Heart right ventricle (tissue), 16 donors: ENCODE measurements at regions not wholly inside any gene's neighbourhood (a gene's known extent, or its start where the extent isn't known, plus 50 kb on each side); places are given as distances from the start of the nearest gene placed in this dataset.

Experiments used
- ATAC-seq, 8 donors: fragments of 200-7000 bp; cut with Tn5 transposase; one replicate each; pipeline ENCODE4 v1.9.1; 2020; ENCODE audit warnings: mild to moderate bottlenecking in 8 of 8, moderate library complexity in 8 of 8, moderate number of reproducible peaks in 1 of 8
- DNase-seq, 2 donors: peaks; one replicate each; pipeline ENCODE4 v3.0.0-alpha.2; 2020
- H3K27ac ChIP-seq, 10 donors: fragments of 200-600 bp; sonication (generic) in 2 of 10; one replicate each; pipeline versions ENCODE4 v1.5.0 to v1.8.0; 2020 to 2022; ENCODE audit warnings: mild to moderate bottlenecking in 3 of 10
- H3K27me3 ChIP-seq, 7 donors: fragments of 200-600 bp; one replicate each; pipeline ENCODE4 v1.8.0; 2021 to 2022; ENCODE audit warnings: mild to moderate bottlenecking in 2 of 7
- H3K36me3 ChIP-seq, 9 donors: fragments of 200-600 bp; sonication (generic) in 1 of 9; one replicate each; pipeline versions ENCODE4 v1.5.0 to v1.8.0; 2020 to 2022; ENCODE audit warnings: mild to moderate bottlenecking in 2 of 9
- H3K4me1 ChIP-seq, 9 donors: fragments of 200-600 bp; sonication (generic) in 1 of 9; one replicate each; pipeline versions ENCODE4 v1.5.0 to v1.8.0; 2020 to 2022; ENCODE audit warnings: mild to moderate bottlenecking in 4 of 9
- H3K4me3 ChIP-seq, 10 donors: fragments of 200-600 bp; sonication (generic) in 2 of 10; one replicate each; pipeline versions ENCODE4 v1.5.0 to v1.8.0; 2020 to 2022; ENCODE audit warnings: mild to moderate bottlenecking in 7 of 10, moderate library complexity in 2 of 10
- H3K9me3 ChIP-seq, 11 donors: fragments of 200-600 bp in 10 of 11; sonication (generic) in 2 of 11; one replicate each; pipeline versions ENCODE4 v1.5.0 to v1.8.0; 2013 to 2022; ENCODE audit warnings: mild to moderate bottlenecking in 2 of 11, control low read depth in 1 of 11, moderate library complexity in 1 of 11
- CTCF ChIP-seq, 9 donors: fragments of 200-600 bp; sonication (generic) in 2 of 9; IDR thresholded peaks; one replicate each; pipeline versions ENCODE4 v1.5.0 to v1.8.0; 2021 to 2022; ENCODE audit warnings: antibody characterized with exemption in 9 of 9, mild to moderate bottlenecking in 5 of 9, moderate library complexity in 1 of 9
- WGBS, 2 donors: extraction: QIAGEN DNeasy Blood & Tissue Kit; methylation state at CpG; one replicate each; pipeline ENCODE4 v1.1.7; 2013; ENCODE audit warnings: inconsistent platforms in 1 of 2; 5-methylcytosine and 5-hydroxymethylcytosine counted together
- intact Hi-C, 10 donors: fragments of 100-400 bp; cut with DNase I; formaldehyde crosslinking; loops; one replicate each; pipeline versions ENCODE4 v1.11.1 to v1.14.2; 2022
- donor health status: Arrhythmogenic right ventricular cardiomyopathy.
- donor health status: ischemic (EF 13 %, LVEDD 7.1; RV severe dilation, severe dysfunction).
- donor health status: healthy with polysubstance abuse.
- donor health status: DM: no; HTN: yes; CAD: no.
- donor health status: DM: no; HTN: no; CAD: no.
- donor health status: ischemic (EF 25% LVEDD 6.9; RV normal size, moderate dysfunction).
- donor health status: ischemic (EF 25% LVEDD 5.7; RV mildly dilated, moderate dysfunction).
- donor health status: healthy.
- donor health status: DM: yes; HTN: yes; CAD: no.
- donor health status: Ischemic cardiomyopathy.
- donor health status: ischemic (EF 35%, LVEDD 5.7; RV mildly dilated, moderate dysfunction).
- donor health status: nonischemic (EF 11% LVEDD 7.7; RV severe dilation, severe dysfunction).
- donor health status: DM: yes; HTN: yes; CAD: no.
- donor health status: PGD.
- donor health status: ischemic (EF 29% LVEDD 5.4; RV normal size, mild dysfunction).
- donor health status: nonischemic (EF 23%, LVEDD 6.1; RV moderate dilation, normal function).

DNA sequence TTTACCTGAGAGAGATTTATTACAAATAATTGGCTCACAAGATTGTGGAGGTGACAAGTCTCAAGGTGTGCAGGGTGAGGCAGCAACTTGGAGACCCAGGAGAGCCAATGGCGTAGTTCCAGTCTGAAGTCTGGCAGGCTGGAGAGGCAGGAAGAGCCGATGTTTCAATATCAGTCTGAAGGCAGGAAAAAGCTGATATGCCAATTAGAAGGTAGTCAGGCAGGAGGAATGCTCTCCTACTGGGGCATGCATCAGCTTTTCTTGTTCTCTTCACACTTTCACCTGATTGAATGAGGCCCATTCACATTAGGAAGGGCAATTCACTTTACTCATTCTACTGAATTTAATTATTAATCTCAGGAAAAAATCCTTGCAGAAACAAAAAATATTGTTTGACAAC, 1351.7 kb upstream of the ADGRL3 start:
- no peak for ATAC-seq
- DNase-seq = no peak
- H3K9me3 ChIP-seq = peaks cover 0 to 23% (median 0%) of the 10 kb centered on the region in 11 donors
- intact Hi-C loops = no loop called here
- no peaks in the 10 kb centered on the region for H3K36me3 ChIP-seq
- no peaks in the 10 kb centered on the region for H3K4me1 ChIP-seq
- no peak overlapping the region for H3K4me3 ChIP-seq
- H3K27me3 ChIP-seq = no peaks in the 10 kb centered on the region
- no peak for TF ChIP-seq CTCF (IDR thresholded peaks at IDR 0.05)
- WGBS, 2 donors = 34 to 43% methylated on average over 2 of the region's 2 CpGs
- no peak overlapping the region for H3K27ac ChIP-seq

DNA sequence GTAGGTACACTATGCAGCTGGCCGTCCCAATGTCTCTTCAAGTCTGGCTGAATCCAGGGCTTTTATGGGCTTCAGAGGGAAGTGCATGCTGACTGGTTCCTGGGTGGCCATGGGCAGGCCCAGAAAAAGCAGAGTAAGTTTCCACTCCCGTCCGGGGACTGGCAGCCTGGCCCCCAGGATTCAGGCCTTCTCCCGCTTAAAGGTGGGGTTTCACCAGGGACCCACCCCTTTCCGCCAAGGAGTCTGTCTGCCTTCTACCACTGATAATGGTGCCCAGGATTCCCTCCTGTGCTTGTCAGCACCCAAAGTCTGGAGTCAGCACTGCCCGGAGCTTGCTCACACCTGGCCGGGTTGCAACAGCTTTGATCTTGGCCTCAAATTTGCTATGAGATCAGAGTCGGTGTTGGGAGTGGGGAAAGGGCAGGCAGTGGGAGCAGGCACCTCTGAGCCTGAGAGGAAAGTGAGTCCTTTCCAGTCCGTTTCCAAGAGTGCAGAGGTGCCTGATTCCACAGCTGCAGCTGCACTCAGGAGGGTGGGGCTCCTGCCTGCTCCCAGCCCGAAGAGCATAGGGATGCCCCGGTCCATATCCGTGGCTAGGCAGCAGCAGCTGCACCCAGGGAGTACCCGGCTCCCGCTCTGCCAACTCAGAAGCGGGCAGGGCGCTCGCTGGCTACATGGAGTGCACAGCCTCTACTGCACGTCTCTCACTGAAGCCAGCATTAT, 1344.3 kb upstream of the ADGRL3 start:
- ATAC-seq (no peak), DNase-seq (no peak)
- no peak overlapping the region for H3K4me3 ChIP-seq
- no peak for TF ChIP-seq CTCF (IDR thresholded peaks at IDR 0.05)
- no peaks in the 10 kb centered on the region for H3K9me3 ChIP-seq
- no peaks in the 10 kb centered on the region for H3K27me3 ChIP-seq
- intact Hi-C loops = no loop called here
- no peak overlapping the region for H3K27ac ChIP-seq
- H3K36me3 ChIP-seq = no peaks in the 10 kb centered on the region
- no peaks in the 10 kb centered on the region for H3K4me1 ChIP-seq
- 84 to 88% methylated on average over 18 of the region's 18 CpGs for WGBS, 2 donors

GRCh38 chr4:59869056-59869455, 1331.1 kb upstream of the ADGRL3 start:
- no peak overlapping the region for H3K27ac ChIP-seq
- no peaks in the 10 kb centered on the region for H3K4me1 ChIP-seq
- 76 to 81% methylated on average over 3 of the region's 3 CpGs for WGBS, 2 donors
- DNase-seq = no peak
- intact Hi-C loops = no loop called here
- no peaks in the 10 kb centered on the region for H3K27me3 ChIP-seq
- H3K36me3 ChIP-seq = no peaks in the 10 kb centered on the region
- TF ChIP-seq CTCF (IDR thresholded peaks at IDR 0.05) = no peak
- H3K4me3 ChIP-seq = no peak overlapping the region
- ATAC-seq = no peak
- H3K9me3 ChIP-seq = peaks cover 0 to 8% (median 0%) of the 10 kb centered on the region in 11 donors

DNA sequence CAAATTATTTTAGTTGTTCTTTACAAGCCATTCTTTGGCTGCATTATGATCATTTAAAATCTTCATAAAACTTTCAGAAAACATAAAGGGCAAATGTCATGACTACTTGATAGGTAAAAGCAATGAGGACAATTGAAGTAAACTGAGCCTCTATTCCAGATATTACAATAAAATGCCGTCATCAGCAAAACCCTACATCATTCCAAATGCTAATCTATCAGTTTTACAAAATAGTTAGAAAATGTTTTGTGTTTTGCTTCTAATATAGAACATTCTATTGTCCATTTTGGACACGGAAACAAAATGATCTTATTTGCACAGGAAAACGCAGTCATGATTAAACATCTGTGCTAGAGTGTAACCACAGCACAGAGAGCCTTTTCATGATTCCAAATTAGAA, 1330.6 kb upstream of the ADGRL3 start:
- Histone ChIP-seq H3K4me3 (no peak overlapping the region), H3K9me3 (peaks cover 0 to 8% (median 0%) of the 10 kb centered on the region in 11 donors), H3K4me1 (no peaks in the 10 kb centered on the region), H3K36me3 (no peaks in the 10 kb centered on the region), H3K27me3 (no peaks in the 10 kb centered on the region), H3K27ac (no peak overlapping the region)
- 84 to 88% methylated on average over 3 of the region's 3 CpGs for WGBS, 2 donors
- intact Hi-C loops = no loop called here
- TF ChIP-seq CTCF (IDR thresholded peaks at IDR 0.05) = no peak
- no peak for ATAC-seq
- DNase-seq = no peak
